ENCODE measurements at regions not wholly inside any gene's neighbourhood (a gene's known extent, or its start where the extent isn't known, plus 50 kb on each side); places are given as distances from the start of the nearest gene placed in this dataset.

DNA sequence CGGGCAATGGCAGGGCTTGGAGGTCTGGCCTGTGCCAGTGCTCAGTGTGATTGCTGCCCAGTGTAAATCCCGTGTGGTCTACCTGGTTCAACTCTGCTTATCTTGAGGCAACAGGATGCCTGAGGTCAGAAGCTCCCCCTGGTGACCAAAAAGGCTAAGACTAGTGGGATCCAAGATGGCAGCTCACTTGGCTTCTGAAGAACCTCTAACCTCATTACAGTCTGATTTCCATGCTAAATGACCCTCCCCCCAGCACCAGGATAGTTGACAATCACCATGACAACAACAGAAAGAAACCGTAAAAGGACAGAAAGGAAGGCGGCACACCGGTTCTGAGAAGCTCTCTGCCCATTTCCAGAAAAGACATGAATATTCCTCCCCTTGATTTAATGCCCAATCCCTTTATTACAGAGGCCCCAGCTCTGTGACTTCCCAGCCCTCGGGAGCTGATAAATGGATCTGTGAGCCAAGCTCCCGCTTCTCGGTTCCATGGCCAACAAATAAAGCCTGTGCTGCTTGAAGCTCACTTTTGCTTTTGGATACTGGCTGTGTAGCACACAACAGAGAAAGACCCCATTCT, 398.4 kb downstream of the CTTN start:
- H3K27me3 ChIP-seq (ENCODE audit: control insufficient read depth in 4 of 4, insufficient read depth in 4 of 4, low read length in 3 of 4): no peaks in the 10 kb centered on the region
- H3K4me1 ChIP-seq (ENCODE audit: control insufficient read depth in 4 of 4, insufficient read depth in 4 of 4, low read length in 3 of 4): no peaks in the 10 kb centered on the region
- no peak overlapping the region for H3K9ac ChIP-seq (ENCODE audit: low read depth in 1 of 2, low read length in 2 of 2)
- no peak overlapping the region for H3K4me3 ChIP-seq (ENCODE audit: low read depth in 1 of 3, low read length in 3 of 3)
- H3K9me3 ChIP-seq (ENCODE audit: control insufficient read depth in 4 of 4, low read length in 3 of 4): peaks cover 0 to 12% (median 2%) of the 10 kb centered on the region in 4 donors
- DNase-seq (ENCODE audit: low spot score): no peak
- H3K27ac ChIP-seq (ENCODE audit: low read depth in 1 of 2, low read length in 2 of 2): no peak overlapping the region
- peaks cover 0 to 46% (median 11%) of the 10 kb centered on the region in 4 donors for H3K36me3 ChIP-seq (ENCODE audit: control insufficient read depth in 4 of 4, insufficient read depth in 3 of 4, low read depth in 1 of 4, low read length in 3 of 4)
- WGBS: 90% methylated on average over 8 of the region's 8 CpGs
- no peak for TF ChIP-seq YY1 (IDR thresholded peaks at IDR 0.05)
- TF ChIP-seq, protein P1, sequence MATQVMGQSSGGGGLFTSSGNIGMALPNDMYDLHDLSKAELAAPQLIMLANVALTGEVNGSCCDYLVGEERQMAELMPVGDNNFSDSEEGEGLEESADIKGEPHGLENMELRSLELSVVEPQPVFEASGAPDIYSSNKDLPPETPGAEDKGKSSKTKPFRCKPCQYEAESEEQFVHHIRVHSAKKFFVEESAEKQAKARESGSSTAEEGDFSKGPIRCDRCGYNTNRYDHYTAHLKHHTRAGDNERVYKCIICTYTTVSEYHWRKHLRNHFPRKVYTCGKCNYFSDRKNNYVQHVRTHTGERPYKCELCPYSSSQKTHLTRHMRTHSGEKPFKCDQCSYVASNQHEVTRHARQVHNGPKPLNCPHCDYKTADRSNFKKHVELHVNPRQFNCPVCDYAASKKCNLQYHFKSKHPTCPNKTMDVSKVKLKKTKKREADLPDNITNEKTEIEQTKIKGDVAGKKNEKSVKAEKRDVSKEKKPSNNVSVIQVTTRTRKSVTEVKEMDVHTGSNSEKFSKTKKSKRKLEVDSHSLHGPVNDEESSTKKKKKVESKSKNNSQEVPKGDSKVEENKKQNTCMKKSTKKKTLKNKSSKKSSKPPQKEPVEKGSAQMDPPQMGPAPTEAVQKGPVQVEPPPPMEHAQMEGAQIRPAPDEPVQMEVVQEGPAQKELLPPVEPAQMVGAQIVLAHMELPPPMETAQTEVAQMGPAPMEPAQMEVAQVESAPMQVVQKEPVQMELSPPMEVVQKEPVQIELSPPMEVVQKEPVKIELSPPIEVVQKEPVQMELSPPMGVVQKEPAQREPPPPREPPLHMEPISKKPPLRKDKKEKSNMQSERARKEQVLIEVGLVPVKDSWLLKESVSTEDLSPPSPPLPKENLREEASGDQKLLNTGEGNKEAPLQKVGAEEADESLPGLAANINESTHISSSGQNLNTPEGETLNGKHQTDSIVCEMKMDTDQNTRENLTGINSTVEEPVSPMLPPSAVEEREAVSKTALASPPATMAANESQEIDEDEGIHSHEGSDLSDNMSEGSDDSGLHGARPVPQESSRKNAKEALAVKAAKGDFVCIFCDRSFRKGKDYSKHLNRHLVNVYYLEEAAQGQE (IDR thresholded peaks at IDR 0.05): no peak
- no peak for TF ChIP-seq EGR1 (IDR thresholded peaks at IDR 0.05; ENCODE audit: low read depth in 2 of 2)
- TF ChIP-seq RXRA (IDR thresholded peaks at IDR 0.05): no peak
- no peak for TF ChIP-seq HNF4G (IDR thresholded peaks at IDR 0.05)
- TF ChIP-seq, protein P2, sequence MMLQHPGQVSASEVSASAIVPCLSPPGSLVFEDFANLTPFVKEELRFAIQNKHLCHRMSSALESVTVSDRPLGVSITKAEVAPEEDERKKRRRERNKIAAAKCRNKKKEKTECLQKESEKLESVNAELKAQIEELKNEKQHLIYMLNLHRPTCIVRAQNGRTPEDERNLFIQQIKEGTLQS (IDR thresholded peaks at IDR 0.05): no peak
- TF ChIP-seq FOXA1 (IDR thresholded peaks at IDR 0.05): no peak
- TF ChIP-seq, protein P3, sequence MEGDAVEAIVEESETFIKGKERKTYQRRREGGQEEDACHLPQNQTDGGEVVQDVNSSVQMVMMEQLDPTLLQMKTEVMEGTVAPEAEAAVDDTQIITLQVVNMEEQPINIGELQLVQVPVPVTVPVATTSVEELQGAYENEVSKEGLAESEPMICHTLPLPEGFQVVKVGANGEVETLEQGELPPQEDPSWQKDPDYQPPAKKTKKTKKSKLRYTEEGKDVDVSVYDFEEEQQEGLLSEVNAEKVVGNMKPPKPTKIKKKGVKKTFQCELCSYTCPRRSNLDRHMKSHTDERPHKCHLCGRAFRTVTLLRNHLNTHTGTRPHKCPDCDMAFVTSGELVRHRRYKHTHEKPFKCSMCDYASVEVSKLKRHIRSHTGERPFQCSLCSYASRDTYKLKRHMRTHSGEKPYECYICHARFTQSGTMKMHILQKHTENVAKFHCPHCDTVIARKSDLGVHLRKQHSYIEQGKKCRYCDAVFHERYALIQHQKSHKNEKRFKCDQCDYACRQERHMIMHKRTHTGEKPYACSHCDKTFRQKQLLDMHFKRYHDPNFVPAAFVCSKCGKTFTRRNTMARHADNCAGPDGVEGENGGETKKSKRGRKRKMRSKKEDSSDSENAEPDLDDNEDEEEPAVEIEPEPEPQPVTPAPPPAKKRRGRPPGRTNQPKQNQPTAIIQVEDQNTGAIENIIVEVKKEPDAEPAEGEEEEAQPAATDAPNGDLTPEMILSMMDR (IDR thresholded peaks at IDR 0.05; ENCODE audit: low read depth, low read length, missing input control): no peak

DNA sequence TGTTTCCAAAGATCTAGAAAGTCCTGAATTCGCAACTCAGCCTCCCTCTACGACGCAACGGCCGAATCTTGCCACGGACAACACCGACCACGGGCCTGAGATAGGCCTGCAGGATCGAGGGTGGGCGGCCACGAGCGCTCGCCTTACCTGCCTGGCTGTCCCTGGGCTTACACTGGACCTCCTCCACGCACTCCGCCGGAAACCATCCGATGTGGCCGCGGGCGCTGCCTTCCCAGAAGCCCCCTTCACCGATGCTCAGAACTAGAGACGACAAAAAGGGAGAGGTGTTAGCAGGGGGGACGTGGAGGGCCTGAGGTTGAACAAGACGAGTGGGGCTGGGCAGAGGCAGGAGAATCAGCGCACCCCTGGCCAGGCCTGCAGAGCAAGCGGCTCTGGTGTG, 400.0 kb downstream of the CTTN start:
- Histone ChIP-seq H3K27me3 (ENCODE audit: control insufficient read depth in 4 of 4, insufficient read depth in 4 of 4, low read length in 3 of 4) (no peaks in the 10 kb centered on the region), H3K4me3 (ENCODE audit: low read depth in 1 of 3, low read length in 3 of 3) (no peak overlapping the region), H3K9ac (ENCODE audit: low read depth in 1 of 2, low read length in 2 of 2) (no peak overlapping the region), H3K27ac (ENCODE audit: low read depth in 1 of 2, low read length in 2 of 2) (no peak overlapping the region), H3K9me3 (ENCODE audit: control insufficient read depth in 4 of 4, low read length in 3 of 4) (peaks cover 0 to 12% (median 2%) of the 10 kb centered on the region in 4 donors), H3K36me3 (ENCODE audit: control insufficient read depth in 4 of 4, insufficient read depth in 3 of 4, low read depth in 1 of 4, low read length in 3 of 4) (peaks cover 0 to 44% (median 11%) of the 10 kb centered on the region in 4 donors), H3K4me1 (ENCODE audit: control insufficient read depth in 4 of 4, insufficient read depth in 4 of 4, low read length in 3 of 4) (no peaks in the 10 kb centered on the region)
- no peak for DNase-seq (ENCODE audit: low spot score)
- WGBS: 95% methylated on average over 26 of the region's 26 CpGs
- TF ChIP-seq, protein P4, sequence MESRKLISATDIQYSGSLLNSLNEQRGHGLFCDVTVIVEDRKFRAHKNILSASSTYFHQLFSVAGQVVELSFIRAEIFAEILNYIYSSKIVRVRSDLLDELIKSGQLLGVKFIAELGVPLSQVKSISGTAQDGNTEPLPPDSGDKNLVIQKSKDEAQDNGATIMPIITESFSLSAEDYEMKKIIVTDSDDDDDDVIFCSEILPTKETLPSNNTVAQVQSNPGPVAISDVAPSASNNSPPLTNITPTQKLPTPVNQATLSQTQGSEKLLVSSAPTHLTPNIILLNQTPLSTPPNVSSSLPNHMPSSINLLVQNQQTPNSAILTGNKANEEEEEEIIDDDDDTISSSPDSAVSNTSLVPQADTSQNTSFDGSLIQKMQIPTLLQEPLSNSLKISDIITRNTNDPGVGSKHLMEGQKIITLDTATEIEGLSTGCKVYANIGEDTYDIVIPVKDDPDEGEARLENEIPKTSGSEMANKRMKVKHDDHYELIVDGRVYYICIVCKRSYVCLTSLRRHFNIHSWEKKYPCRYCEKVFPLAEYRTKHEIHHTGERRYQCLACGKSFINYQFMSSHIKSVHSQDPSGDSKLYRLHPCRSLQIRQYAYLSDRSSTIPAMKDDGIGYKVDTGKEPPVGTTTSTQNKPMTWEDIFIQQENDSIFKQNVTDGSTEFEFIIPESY (IDR thresholded peaks at IDR 0.05): no peak
- TF ChIP-seq, protein P1 (IDR thresholded peaks at IDR 0.05): no peak

All from liver (tissue), 8 donors.